Brain microvascular endothelial cell (primary cell): ENCODE measurements at regions not wholly inside any gene's neighbourhood (a gene's known extent, or its start where the extent isn't known, plus 50 kb on each side); places are given as distances from the start of the nearest gene placed in this dataset.
A peak's percentile ranks its signal among the peaks of the same experiment; 100 is the strongest.

Experiments used
- DNase-seq: peaks from one replicate; pipeline ENCODE4 v3.0.0-alpha.2; 2020
- H3K27ac ChIP-seq: fragments of 250-450 bp; sonication (Bioruptor Pico); 2 replicates; pipeline ENCODE4 v1.5.1; 2020; ENCODE audit warnings: mild to moderate bottlenecking, moderate library complexity
- H3K27me3 ChIP-seq: fragments of 250-450 bp; sonication (Bioruptor Pico); replicated peaks from 2 replicates; pipeline ENCODE4 v1.5.1; 2020; ENCODE audit warnings: mild to moderate bottlenecking
- H3K36me3 ChIP-seq: fragments of 250-450 bp; sonication (Bioruptor Pico); replicated peaks from 2 replicates; pipeline ENCODE4 v1.5.1; 2020; ENCODE audit warnings: mild to moderate bottlenecking
- H3K4me3 ChIP-seq: 2 replicates; pipeline ENCODE4 v1.5.1; 2011; ENCODE audit warnings: low read depth, mild to moderate bottlenecking, control low read depth, low read length, moderate library complexity
- CTCF ChIP-seq: IDR thresholded peaks from 2 replicates; pipeline ENCODE4 v1.5.1; 2011; ENCODE audit warnings: low read depth, mild to moderate bottlenecking, moderate library complexity, low read length, control low read depth, inconsistent platforms; ENCODE audit errors: missing control alignments
- in situ Hi-C: cut with HindIII; loops from 2 replicates; pipeline ENCODE4 v1.10.0; 2017; ENCODE audit warnings: low sequenced_read_pairs, low pct_ligation_motif_present

GRCh38 chr9:115922444-115922843 is 231.1 kb upstream of the PAPPA start:
- H3K27me3 ChIP-seq, result no peaks in the 10 kb centered on the region
- in situ Hi-C loops, result no loop called here
- H3K27ac ChIP-seq, result peak overlapping the region; percentile 85
- no peaks in the 10 kb centered on the region for H3K36me3 ChIP-seq
- no peak for DNase-seq
- no peak overlapping the region for H3K4me3 ChIP-seq
- no peak for TF ChIP-seq CTCF

DNA sequence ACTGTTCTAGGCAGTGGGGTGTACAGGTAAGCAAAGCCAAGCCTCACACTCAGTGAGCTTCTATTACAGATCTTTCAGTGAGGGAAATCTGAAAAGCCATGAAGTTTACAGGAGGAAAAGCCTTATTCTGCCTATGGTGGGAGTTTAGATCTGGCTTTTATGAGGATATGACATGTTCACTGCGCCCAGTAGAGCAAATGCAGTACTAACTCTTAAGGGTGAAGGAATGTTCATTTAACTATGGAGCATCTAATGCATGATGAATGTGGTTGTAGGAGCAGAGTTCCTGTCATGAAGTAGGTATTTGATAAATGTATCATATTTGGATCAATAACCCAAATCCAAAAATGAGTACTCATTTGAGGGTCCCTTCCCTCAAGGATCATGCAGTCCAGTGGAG is 230.2 kb upstream of the PAPPA start:
- no peak for TF ChIP-seq CTCF
- Histone ChIP-seq H3K27ac (peak overlapping the region; percentile 85), H3K4me3 (no peak overlapping the region), H3K27me3 (no peaks in the 10 kb centered on the region), H3K36me3 (no peaks in the 10 kb centered on the region)
- in situ Hi-C loops, result no loop called here
- no peak for DNase-seq

GRCh38 chr9:115923903-115924668 is 229.5 kb upstream of the PAPPA start:
- H3K36me3 ChIP-seq, result no peaks in the 10 kb centered on the region
- H3K4me3 ChIP-seq, result no peak overlapping the region
- DNase-seq, result peak; percentile 96
- in situ Hi-C loops, result no loop called here
- no peaks in the 10 kb centered on the region for H3K27me3 ChIP-seq
- TF ChIP-seq CTCF, result no peak
- peak overlapping the region; percentile 85 for H3K27ac ChIP-seq

DNA sequence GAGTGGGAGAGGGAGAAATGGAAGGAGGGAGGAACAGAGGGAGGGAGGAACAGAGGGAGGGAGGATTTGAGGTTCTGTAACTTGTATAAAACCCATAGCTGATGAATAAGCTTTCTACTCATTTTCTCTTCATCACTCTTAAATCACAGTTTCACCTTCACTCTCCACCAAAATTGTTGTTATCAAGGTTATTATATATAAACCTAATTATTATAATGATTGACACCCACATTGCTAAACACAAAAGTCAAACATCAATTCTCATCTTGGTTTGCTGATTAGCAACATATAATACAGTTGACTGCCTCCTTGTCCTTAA is 229.0 kb upstream of the PAPPA start:
- Histone ChIP-seq H3K36me3 (no peaks in the 10 kb centered on the region), H3K27me3 (no peaks in the 10 kb centered on the region), H3K4me3 (no peak overlapping the region), H3K27ac (peak overlapping the region; percentile 85)
- no peak for DNase-seq
- TF ChIP-seq CTCF, result no peak
- in situ Hi-C loops, result no loop called here

DNA sequence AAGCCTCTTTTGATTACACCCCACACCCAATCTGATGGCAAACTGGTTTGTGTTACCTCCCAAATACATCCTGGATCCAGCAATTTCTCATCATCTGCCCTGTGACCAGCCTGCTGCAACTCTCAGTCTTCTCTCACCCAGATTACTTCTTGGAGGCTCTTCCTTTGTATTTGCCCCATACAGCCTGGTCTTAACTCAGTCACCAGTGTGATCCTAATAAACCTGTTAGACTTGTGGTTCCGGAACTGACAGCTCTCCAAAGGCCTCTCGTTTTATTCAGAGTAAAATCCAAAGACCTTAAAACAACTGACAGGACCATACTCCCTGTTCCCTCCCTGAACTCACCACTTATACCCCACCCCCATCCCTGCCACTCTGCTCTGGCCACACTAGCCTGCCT is 228.2 kb upstream of the PAPPA start:
- no peak for TF ChIP-seq CTCF
- in situ Hi-C loops, result no loop called here
- DNase-seq, result no peak
- Histone ChIP-seq H3K4me3 (no peak overlapping the region), H3K27me3 (no peaks in the 10 kb centered on the region), H3K36me3 (no peaks in the 10 kb centered on the region), H3K27ac (no peak overlapping the region)

DNA sequence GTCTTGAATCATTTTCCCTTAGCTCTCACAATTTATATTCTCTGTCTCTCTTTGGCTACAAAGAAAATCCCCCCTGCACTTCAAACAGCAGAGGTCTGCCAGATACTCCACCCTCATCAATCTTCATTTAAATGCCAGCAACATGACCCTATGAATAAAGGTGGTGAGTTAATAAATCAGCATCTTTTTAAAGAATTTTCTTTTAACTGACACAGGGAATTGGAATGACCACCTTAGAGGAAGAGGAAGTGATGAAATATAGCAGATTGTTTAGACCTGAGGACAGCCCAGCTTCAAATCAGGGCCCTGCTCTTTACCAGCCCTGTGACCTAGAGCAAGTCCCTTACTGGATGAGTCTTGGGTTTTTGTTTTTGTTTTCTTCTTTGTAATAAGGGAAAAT is 223.1 kb upstream of the PAPPA start:
- Histone ChIP-seq H3K27me3 (no peaks in the 10 kb centered on the region), H3K4me3 (no peak overlapping the region), H3K27ac (no peak overlapping the region), H3K36me3 (no peaks in the 10 kb centered on the region)
- in situ Hi-C loops, result no loop called here
- no peak for DNase-seq
- TF ChIP-seq CTCF, result no peak
